Mucosa of descending colon (tissue), 3 donors: ENCODE measurements at regions not wholly inside any gene's neighbourhood (a gene's known extent, or its start where the extent isn't known, plus 50 kb on each side); places are given as distances from the start of the nearest gene placed in this dataset.

Experiments
- ATAC-seq: fragments of 200-7000 bp; cut with Tn5 transposase; one replicate; pipeline ENCODE4 v1.9.1; 2020; ENCODE audit warnings: mild to moderate bottlenecking, moderate library complexity
- DNase-seq, 3 donors: peaks; one replicate each; pipeline ENCODE4 v3.0.0-alpha.2; 2020
- H3K36me3 ChIP-seq: fragments of 200-600 bp; one replicate; pipeline ENCODE4 v1.8.0; 2021; ENCODE audit warnings: low read depth, mild to moderate bottlenecking
- H3K4me1 ChIP-seq: fragments of 200-600 bp; one replicate; pipeline ENCODE4 v1.8.0; 2021; ENCODE audit warnings: low read depth, mild to moderate bottlenecking
- H3K4me3 ChIP-seq: fragments of 200-600 bp; one replicate; pipeline ENCODE4 v1.8.0; 2021; ENCODE audit warnings: mild to moderate bottlenecking
- H3K9me3 ChIP-seq: fragments of 200-600 bp; one replicate; pipeline ENCODE4 v1.8.0; 2021; ENCODE audit warnings: mild to moderate bottlenecking
- intact Hi-C, 2 donors: fragments of 100-400 bp; cut with DNase I in 1 of 2; cut with micrococcal nuclease in 1 of 2; formaldehyde crosslinking; loops; one replicate each; pipeline versions ENCODE4 v1.11.0 to v1.11.1; 2022; cut with DNase I, micrococcal nuclease
- TF ChIP-seq, protein P1 (sequence below): fragments of 200-600 bp; IDR thresholded peaks from one replicate; pipeline ENCODE4 v1.8.0; 2022; ENCODE audit warnings: antibody characterized with exemption, mild to moderate bottlenecking
- donor health status: DM: no; HTN: no; CAD: no; lungs with moderate emphysema.
- donor health status: DM: no; HTN: no; CAD: no.
- donor health status: DM: no; HTN: yes; CAD: no.

DNA sequence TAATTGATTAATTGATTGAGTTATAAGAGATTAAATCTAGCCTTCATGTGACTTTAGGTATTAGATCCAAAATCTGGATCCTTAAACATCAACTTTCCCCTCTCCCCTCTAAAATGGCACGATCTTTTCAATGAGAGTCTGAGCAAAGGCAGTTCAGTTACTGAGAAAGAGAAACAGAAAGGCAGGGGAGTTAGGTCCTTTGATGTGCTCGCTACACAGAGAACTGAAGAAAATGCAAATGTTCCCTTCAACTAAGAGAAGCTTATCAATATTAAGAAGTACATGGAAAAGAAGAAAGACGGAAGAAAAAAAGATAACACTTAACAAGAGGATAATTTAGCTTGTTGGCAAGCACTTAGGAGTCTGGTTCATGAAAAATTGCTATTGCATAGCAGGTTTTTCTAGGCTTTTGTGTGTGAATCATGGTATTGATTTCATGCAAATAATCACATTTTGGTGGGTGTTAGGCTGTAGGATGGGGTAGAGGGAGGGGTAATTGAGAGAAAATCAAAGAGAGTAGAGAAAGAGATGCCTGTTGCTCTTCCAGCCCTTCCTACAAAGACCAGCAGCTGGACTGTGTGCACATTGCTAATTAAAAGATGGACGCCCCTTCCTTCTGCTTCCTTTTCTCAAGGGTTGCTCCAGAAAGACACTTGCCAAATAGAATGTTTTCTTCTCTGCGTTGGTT, 307.6 kb upstream of the PLXNA2 start:
- no peak for DNase-seq
- no peak for ATAC-seq
- TF ChIP-seq, protein P1, sequence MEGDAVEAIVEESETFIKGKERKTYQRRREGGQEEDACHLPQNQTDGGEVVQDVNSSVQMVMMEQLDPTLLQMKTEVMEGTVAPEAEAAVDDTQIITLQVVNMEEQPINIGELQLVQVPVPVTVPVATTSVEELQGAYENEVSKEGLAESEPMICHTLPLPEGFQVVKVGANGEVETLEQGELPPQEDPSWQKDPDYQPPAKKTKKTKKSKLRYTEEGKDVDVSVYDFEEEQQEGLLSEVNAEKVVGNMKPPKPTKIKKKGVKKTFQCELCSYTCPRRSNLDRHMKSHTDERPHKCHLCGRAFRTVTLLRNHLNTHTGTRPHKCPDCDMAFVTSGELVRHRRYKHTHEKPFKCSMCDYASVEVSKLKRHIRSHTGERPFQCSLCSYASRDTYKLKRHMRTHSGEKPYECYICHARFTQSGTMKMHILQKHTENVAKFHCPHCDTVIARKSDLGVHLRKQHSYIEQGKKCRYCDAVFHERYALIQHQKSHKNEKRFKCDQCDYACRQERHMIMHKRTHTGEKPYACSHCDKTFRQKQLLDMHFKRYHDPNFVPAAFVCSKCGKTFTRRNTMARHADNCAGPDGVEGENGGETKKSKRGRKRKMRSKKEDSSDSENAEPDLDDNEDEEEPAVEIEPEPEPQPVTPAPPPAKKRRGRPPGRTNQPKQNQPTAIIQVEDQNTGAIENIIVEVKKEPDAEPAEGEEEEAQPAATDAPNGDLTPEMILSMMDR = no peak
- Histone ChIP-seq H3K36me3 (no peaks in the 10 kb centered on the region), H3K4me1 (no peaks in the 10 kb centered on the region), H3K9me3 (no peaks in the 10 kb centered on the region), H3K4me3 (no peak overlapping the region)
- intact Hi-C loops = no loop called here

DNA sequence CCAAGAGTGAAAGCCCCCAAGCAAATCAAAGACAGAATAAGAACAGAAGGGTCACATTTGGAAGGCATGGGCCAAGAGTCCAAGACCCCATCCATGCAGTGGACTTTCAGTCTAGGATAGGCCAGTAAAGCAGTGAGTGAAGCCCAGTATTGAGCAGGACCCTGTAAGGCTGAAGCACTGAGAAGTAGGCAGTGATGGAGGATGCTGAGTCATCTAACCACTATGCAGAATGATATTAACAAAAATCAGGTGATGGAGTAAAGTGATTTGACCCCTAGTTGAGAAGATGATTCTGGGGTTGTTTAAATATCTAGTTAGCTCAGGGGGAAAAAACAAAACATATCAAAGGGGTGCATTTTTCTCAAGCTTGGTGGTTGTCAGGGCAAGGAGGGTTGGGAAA, 308.7 kb upstream of the PLXNA2 start:
- H3K9me3 ChIP-seq = no peaks in the 10 kb centered on the region
- intact Hi-C loops = no loop called here

DNA sequence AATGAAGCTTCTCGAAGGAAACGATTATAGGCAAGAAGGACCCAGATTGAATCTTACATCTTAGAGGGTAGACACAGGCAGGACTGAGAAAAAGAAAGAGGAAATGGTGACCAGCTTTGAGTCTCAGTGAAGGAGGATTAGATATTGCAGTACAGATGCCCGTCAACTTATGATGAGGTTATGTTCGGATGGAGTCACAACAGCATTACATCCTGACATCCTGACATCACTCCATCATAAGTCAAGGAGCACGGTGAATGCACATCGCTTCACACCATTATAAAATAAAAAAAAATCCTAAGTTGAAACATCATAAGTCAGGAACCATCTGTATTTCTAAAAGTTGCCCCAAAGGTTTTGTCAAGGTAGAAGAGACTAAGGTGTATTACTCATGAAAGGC, 312.3 kb upstream of the PLXNA2 start:
- no peak for ATAC-seq
- no peak overlapping the region for H3K4me3 ChIP-seq
- no peaks in the 10 kb centered on the region for H3K36me3 ChIP-seq
- no peaks in the 10 kb centered on the region for H3K9me3 ChIP-seq
- no peak for DNase-seq
- no peaks in the 10 kb centered on the region for H3K4me1 ChIP-seq
- intact Hi-C loops = no loop called here
- TF ChIP-seq, protein P1 = no peak

More for the DNA sequence above, 308.7 kb upstream of the PLXNA2 start:
- no peak overlapping the region for H3K4me3 ChIP-seq
- DNase-seq (no peak), ATAC-seq (no peak)
- no peaks in the 10 kb centered on the region for H3K36me3 ChIP-seq
- no peaks in the 10 kb centered on the region for H3K4me1 ChIP-seq
- TF ChIP-seq, protein P1 = no peak

DNA sequence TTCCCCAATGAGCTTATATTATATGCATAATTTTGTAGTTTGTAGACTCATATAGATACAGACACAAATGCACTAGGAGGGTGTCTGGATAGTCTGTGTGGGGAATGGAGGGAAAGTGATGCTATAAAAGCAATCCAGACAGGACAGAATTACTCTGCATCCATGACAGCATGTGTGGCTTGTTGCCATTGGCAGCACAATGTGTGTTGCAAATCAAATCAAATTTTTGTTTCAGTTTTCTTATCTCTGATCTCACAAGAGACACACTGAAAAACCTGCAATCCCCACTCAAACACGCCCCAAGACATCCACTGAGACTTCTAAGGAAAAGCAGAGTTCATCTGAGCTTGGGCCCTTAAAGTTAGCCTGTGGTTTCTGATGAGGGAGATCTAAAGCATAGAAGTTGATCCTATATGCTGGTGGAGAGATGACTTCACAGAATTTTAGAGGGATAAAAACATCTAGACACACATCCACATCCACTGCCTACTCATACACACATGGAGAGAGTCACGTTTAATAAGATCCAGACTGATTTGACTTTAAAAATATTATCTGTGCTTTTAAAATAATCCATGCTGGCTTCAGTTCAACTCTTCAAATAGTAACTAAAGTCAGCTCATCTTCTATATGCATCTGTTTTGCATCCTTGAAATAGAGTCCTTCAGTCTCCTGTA, 313.0 kb upstream of the PLXNA2 start:
- H3K36me3 ChIP-seq = no peaks in the 10 kb centered on the region
- H3K9me3 ChIP-seq = no peaks in the 10 kb centered on the region
- DNase-seq (no peak), ATAC-seq (no peak)
- intact Hi-C loops = no loop called here
- TF ChIP-seq, protein P1 = no peak
- H3K4me3 ChIP-seq = no peak overlapping the region
- H3K4me1 ChIP-seq = no peaks in the 10 kb centered on the region

DNA sequence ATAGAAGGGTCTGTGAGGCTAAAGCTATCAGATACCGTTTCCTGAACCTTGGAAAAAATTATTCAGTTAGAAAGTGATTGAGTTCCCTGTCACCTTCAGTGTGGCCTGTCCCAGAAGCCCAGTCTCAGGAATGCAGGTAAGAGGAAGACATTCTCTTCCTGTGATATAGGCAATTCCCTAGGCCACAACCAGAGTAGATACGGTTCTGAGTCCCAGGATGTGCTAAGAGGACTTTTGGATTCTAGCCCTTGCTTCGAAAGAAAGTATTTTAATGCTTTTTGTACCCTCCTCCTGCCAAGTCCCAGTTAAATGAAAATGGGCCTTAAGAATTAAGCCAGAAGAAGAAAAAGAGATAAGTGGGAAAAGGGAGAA, 313.5 kb upstream of the PLXNA2 start:
- DNase-seq (no peak), ATAC-seq (no peak)
- no peaks in the 10 kb centered on the region for H3K9me3 ChIP-seq
- intact Hi-C loops = no loop called here
- TF ChIP-seq, protein P1 = no peak
- H3K36me3 ChIP-seq = no peaks in the 10 kb centered on the region
- no peaks in the 10 kb centered on the region for H3K4me1 ChIP-seq
- no peak overlapping the region for H3K4me3 ChIP-seq
